A673 (cell line): ENCODE measurements at regions not wholly inside any gene's neighbourhood (a gene's known extent, or its start where the extent isn't known, plus 50 kb on each side); places are given as distances from the start of the nearest gene placed in this dataset.

Experiments used
- BruUV-seq: library from RNA; stranded (reverse); fragments of 400-500 nt; replicated peaks from 2 replicates; lab custom pipeline; 2021; lab: Mats Ljungman, UMichigan
- CTCF ChIA-PET: fragments of 300-600 bp; sonication (Branson Sonifier 250); formaldehyde crosslinking; loops from one replicate; lab custom pipeline; 2022; ENCODE audit warnings: antibody characterized with exemption; lab: Charles Lee
- POLR2A ChIA-PET: fragments of 300-600 bp; sonication (Branson Sonifier 250); formaldehyde crosslinking; loops from one replicate; lab custom pipeline; 2022; ENCODE audit warnings: antibody characterized with exemption; ENCODE audit not compliant: low non-redundant PET; lab: Charles Lee
- DNase-seq: peaks from one replicate; pipeline ENCODE4 v3.0.0-alpha.2; 2015; ENCODE audit warnings: low spot score
- H3K27ac ChIP-seq: fragments of 200-600 bp; sonication (generic); 2 replicates; pipeline ENCODE4 v1.5.1; 2016; ENCODE audit warnings: mixed run types, low read depth, mild to moderate bottlenecking, mixed read lengths, antibody characterized with exemption, low read length; ENCODE audit not compliant: poor library complexity, severe bottlenecking
- H3K27me3 ChIP-seq: fragments of 200-600 bp; sonication (generic); replicated peaks from 2 replicates; pipeline ENCODE4 v1.6.1; 2017; ENCODE audit warnings: mixed run types, low read depth, mild to moderate bottlenecking, mixed read lengths, antibody characterized with exemption, low read length; ENCODE audit not compliant: insufficient read depth, poor library complexity
- H3K36me3 ChIP-seq: fragments of 200-600 bp; sonication (generic); 2 replicates; pipeline ENCODE4 v1.6.1; 2016; ENCODE audit warnings: mixed run types, mild to moderate bottlenecking, mixed read lengths, antibody characterized with exemption, low read length; ENCODE audit not compliant: insufficient read depth, poor library complexity, severe bottlenecking
- H3K4me1 ChIP-seq: fragments of 200-600 bp; sonication (generic); 2 replicates; pipeline ENCODE4 v1.6.1; 2017; ENCODE audit warnings: mixed run types, mild to moderate bottlenecking, mixed read lengths, antibody characterized with exemption, low read length; ENCODE audit not compliant: insufficient read depth, poor library complexity, severe bottlenecking
- H3K4me3 ChIP-seq: fragments of 200-600 bp; sonication (generic); 2 replicates; pipeline ENCODE4 v1.5.1; 2016; ENCODE audit warnings: low read depth, mixed run types, mild to moderate bottlenecking, mixed read lengths, low read length; ENCODE audit not compliant: poor library complexity, severe bottlenecking
- H3K9me3 ChIP-seq: fragments of 200-600 bp; sonication (generic); 2 replicates; pipeline ENCODE4 v1.6.1; 2016; ENCODE audit warnings: mixed run types, low read depth, mild to moderate bottlenecking, mixed read lengths, antibody characterized with exemption, low read length; ENCODE audit not compliant: poor library complexity, severe bottlenecking
- EZH2 ChIP-seq: fragments of 200-600 bp; sonication (generic); IDR thresholded peaks from 2 replicates; pipeline ENCODE4 v1.6.1; 2017; ENCODE audit warnings: borderline replicate concordance, low read depth, mild to moderate bottlenecking, mixed read lengths, antibody characterized with exemption, low read length; ENCODE audit not compliant: poor library complexity, severe bottlenecking
- intact Hi-C: fragments of 100-400 bp; cut with micrococcal nuclease; formaldehyde crosslinking; loops from one replicate; pipeline ENCODE4 v1.10.0; 2022; ENCODE audit not compliant: unreplicated experiment
- TF ChIP-seq, protein P1 (sequence below): fragments of 300-800, 200-600 bp; sonication (generic); conservative IDR thresholded peaks from 2 replicates; pipeline ENCODE4 v1.5.1; 2017; ENCODE audit warnings: low read depth, mild to moderate bottlenecking, antibody characterized with exemption, low read length, moderate library complexity, mixed read lengths

DNA sequence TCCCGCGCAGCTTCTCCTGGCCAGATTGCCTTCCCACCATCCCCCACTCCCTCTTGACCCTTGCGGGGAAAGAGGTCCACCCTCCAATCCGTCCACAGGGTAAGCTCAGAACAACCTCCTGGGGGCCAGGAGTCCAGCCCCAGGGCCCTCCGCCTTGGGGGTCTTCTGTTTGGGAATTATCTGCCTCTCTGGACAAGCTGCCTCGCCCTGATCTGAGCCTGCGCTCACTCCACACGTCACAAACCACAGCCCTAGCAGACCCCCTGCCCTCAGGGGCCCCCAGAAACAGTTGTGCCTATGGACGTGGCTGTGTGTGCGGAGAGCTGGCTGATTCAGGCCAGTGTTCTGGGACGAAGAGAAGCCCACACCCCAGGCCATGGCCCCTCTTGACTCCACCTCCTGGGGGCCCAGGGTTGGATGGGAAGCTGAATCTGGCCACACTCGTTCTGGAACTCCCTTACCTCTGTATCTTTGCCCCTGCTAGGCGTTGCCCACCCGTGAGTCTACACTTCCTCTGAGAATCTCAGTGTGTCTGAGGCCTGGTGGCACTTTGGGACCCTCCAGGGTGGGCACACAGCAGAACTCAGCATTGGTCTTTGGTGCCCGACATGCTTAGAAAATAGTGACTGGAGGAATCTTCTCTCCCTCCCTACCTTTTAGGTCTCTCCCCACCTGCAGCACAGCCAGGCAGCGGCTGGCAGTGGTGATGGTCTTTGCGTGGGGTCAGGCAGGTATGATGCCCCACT lies 119.9 kb upstream of the SMURF2 start:
- H3K36me3 ChIP-seq = no peaks in the 10 kb centered on the region
- CTCF ChIA-PET = no interaction called here
- no peak for DNase-seq
- no TSS peak for BruUV-seq
- H3K27ac ChIP-seq = no peak overlapping the region
- H3K4me1 ChIP-seq = peaks cover 30% of the 10 kb centered on the region
- no peak overlapping the region for H3K4me3 ChIP-seq
- TF ChIP-seq EZH2 = no peak
- H3K27me3 ChIP-seq = peaks cover 37% of the 10 kb centered on the region
- POLR2A ChIA-PET = interaction anchor here (0.6 kb wide), 1 partner anchor 888 kb away, joined by 9 read pairs; no protein-coding TSS in a partner anchor
- intact Hi-C loops = no loop called here
- no peaks in the 10 kb centered on the region for H3K9me3 ChIP-seq

DNA sequence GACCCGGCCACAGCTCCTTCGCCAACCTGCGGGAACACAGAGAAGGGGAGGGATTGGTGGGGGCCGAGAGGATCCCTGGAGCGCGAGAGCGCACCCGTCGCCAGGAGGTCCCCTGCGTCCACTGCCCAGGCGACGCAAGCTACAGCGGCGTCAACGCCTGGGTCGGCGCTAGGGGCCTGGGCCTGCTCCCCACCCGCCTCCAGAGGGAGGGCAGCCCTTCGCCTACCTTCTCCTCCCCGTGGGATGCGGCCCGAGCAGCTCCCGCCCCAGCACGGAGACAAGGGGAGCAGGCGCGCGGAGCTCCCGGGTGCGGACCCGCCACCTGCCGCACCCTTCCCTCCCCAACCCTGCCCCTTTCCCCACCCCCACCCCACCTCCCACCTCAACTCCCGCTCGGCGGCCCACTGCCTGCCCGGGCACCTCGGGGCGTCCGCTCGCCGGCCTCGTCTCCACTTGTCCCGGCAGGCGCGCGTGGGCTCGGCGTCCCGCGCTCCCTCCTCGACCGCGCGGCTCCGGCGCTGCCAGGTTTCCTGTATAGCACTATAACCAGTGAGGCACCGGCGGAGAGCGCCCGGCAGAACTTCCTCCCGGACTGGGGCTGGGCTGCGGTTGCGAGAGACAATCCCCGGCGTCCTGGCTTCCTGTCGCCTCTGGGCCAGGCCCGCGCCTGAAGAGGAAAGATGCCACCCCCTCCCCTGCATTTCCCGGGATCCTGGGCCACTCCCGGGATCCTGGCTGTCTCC lies 119.1 kb upstream of the SMURF2 start:
- no peaks in the 10 kb centered on the region for H3K9me3 ChIP-seq
- peaks cover 37% of the 10 kb centered on the region for H3K27me3 ChIP-seq
- BruUV-seq = no TSS peak
- TF ChIP-seq, protein P1, sequence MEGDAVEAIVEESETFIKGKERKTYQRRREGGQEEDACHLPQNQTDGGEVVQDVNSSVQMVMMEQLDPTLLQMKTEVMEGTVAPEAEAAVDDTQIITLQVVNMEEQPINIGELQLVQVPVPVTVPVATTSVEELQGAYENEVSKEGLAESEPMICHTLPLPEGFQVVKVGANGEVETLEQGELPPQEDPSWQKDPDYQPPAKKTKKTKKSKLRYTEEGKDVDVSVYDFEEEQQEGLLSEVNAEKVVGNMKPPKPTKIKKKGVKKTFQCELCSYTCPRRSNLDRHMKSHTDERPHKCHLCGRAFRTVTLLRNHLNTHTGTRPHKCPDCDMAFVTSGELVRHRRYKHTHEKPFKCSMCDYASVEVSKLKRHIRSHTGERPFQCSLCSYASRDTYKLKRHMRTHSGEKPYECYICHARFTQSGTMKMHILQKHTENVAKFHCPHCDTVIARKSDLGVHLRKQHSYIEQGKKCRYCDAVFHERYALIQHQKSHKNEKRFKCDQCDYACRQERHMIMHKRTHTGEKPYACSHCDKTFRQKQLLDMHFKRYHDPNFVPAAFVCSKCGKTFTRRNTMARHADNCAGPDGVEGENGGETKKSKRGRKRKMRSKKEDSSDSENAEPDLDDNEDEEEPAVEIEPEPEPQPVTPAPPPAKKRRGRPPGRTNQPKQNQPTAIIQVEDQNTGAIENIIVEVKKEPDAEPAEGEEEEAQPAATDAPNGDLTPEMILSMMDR = no peak
- TF ChIP-seq EZH2 = no peak
- H3K27ac ChIP-seq = no peak overlapping the region
- peaks cover 32% of the 10 kb centered on the region for H3K4me1 ChIP-seq
- intact Hi-C loops = no loop called here
- peak overlapping the region; percentile 32 for H3K4me3 ChIP-seq
- H3K36me3 ChIP-seq = no peaks in the 10 kb centered on the region
- POLR2A ChIA-PET = interaction anchor here (0.6 kb wide), 1 partner anchor 889 kb away, joined by 9 read pairs; no protein-coding TSS in a partner anchor
- CTCF ChIA-PET = no interaction called here
- no peak for DNase-seq

DNA sequence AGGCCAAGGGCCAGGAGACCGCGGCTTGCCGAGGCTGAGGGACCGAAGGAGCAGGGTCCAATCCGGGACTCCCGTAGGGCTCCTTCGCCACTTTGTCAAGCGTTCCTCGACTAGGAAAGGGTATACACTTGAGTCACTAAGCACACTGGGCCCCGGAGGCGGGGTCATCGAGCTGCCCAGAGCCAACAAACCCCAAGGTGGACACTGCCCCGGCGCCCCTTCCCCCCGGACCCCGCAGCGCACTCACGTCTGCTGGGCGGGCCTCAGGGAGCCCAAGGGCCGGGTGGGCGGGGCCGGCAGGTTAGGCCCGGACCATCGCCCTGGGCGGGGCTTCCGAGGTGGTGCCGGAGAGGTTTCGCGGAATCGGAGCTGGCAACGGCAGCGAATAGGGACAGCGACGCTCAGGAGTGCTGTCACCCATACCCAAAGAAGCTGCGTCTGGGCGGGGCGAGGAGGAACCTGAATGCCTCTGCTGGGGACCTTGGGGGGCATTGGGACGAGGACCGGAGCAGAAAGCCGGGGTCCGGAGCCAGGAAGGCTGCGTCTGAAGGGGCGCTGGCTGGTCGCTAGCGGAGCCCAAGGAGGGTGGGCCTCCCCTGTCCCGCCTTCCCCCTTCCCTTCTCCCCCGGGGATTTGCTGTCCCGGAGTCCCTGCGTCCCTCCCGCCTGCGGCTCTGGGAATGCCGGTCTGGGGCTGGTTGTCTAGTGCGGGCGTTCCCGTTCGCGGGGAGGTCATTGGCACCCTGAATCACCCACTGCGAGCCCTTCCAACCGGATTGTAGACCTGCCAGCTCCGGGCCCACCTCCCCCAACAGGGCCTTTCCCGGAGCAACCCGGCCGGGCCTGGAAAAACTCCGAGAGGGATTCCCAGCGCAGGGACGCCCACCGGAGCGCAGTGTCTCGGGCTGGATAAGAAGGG lies 118.2 kb upstream of the SMURF2 start:
- DNase-seq = peak; percentile 78
- no peak overlapping the region for H3K27ac ChIP-seq
- H3K27me3 ChIP-seq = peaks cover 37% of the 10 kb centered on the region
- H3K4me3 ChIP-seq = peak overlapping the region; percentile 32
- ChIA-PET CTCF (no interaction called here), POLR2A (no interaction called here)
- peak; percentile 39 for TF ChIP-seq EZH2
- TF ChIP-seq, protein P1 = no peak
- no peaks in the 10 kb centered on the region for H3K36me3 ChIP-seq
- H3K4me1 ChIP-seq = peaks cover 35% of the 10 kb centered on the region
- no TSS peak for BruUV-seq
- H3K9me3 ChIP-seq = no peaks in the 10 kb centered on the region
- intact Hi-C loops = no loop called here
